Omental fat pad (tissue), 3 donors: ENCODE measurements at regions not wholly inside any gene's neighbourhood (a gene's known extent, or its start where the extent isn't known, plus 50 kb on each side); places are given as distances from the start of the nearest gene placed in this dataset.

Experiments used
- ATAC-seq: fragments of 150-250 bp; one replicate; pipeline ENCODE4 v1.9.1; 2016; ENCODE audit warnings: mild to moderate bottlenecking, moderate library complexity; ENCODE audit not compliant: low FRiP score
- DNase-seq: peaks from one replicate; pipeline ENCODE4 v3.0.0-alpha.2; 2019; ENCODE audit warnings: low spot score
- TF ChIP-seq, protein P1 (sequence below), 3 donors: fragments of 450-650 bp; IDR thresholded peaks; one replicate each; pipeline ENCODE4 v1.5.1; 2016 to 2017; ENCODE audit warnings: antibody characterized with exemption in 3 of 3, mild to moderate bottlenecking in 3 of 3, moderate library complexity in 2 of 3

DNA sequence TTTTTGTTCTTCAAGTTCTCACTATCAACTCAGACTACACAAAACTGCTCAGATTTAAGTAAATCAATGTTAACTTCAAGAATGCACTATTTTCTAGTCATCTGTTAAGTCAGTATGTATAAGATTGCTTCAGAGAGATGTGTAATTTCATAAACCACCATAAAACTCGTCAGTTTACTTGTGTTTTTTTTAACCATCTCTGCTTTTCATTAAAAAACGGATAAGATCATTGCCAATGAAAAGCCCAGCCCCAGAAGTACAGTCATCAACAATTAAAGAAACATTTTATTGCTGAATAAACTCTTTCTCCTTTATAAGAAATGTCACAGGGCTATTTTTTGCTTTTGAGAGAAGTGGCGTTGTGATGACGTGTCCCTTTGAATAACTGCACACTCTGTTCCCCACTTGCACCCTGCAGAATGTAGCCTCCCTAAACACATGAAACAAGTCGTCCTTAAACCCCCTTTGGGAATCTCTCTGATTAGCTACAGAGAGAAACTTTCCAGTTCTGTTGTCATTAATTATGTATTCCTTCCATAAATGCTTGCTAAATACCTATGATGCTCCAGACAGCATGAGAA lies 202.7 kb upstream of the FOXD3 start:
- DNase-seq (no peak), ATAC-seq (no peak)
- TF ChIP-seq, protein P1, sequence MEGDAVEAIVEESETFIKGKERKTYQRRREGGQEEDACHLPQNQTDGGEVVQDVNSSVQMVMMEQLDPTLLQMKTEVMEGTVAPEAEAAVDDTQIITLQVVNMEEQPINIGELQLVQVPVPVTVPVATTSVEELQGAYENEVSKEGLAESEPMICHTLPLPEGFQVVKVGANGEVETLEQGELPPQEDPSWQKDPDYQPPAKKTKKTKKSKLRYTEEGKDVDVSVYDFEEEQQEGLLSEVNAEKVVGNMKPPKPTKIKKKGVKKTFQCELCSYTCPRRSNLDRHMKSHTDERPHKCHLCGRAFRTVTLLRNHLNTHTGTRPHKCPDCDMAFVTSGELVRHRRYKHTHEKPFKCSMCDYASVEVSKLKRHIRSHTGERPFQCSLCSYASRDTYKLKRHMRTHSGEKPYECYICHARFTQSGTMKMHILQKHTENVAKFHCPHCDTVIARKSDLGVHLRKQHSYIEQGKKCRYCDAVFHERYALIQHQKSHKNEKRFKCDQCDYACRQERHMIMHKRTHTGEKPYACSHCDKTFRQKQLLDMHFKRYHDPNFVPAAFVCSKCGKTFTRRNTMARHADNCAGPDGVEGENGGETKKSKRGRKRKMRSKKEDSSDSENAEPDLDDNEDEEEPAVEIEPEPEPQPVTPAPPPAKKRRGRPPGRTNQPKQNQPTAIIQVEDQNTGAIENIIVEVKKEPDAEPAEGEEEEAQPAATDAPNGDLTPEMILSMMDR (IDR thresholded peaks at IDR 0.05) = no peak

DNA sequence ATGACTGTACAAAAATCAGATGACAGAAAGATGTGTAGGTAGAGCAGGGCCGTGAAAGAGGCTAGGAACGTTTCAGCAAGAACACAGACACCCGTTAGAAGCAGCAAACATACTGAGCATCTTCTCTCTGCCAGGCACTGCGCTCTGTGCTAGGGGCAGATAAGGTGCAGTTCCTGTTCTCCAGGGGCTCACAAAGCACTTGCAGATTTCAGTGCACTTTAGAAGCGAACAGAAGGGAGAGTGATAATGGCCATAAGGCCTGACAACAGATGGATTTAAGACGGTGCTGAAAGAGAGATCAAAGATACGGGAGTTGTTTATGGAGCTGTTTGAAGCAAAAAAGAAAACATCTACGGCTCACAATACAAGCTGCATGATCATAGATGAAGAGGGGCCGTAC lies 200.3 kb upstream of the FOXD3 start:
- DNase-seq (no peak), ATAC-seq (no peak)
- TF ChIP-seq, protein P1 (IDR thresholded peaks at IDR 0.05) = no peak

DNA sequence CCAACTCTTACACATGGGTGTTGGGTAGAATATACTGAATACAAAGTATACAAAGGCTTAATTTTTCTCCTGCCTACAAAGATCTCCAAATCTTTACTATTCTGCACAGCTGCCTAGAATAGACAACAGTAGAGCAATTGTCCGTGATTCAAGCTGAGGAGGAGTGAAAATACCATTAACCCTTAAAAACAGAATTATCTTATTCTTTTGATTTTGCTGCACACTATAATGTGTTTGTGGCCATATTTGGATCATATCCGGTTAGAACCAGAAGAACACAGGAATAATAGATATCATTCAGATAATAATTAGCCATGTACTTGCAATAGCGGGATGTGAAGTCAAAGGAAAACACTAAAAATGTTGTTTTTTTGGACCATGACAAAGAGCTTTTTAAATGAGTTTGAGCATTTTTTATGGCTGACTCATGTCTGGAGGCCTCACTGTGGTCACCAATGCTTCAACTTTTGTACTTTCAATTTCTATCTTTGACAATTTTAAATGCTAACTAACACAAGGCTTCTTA lies 197.6 kb upstream of the FOXD3 start:
- TF ChIP-seq, protein P1 (IDR thresholded peaks at IDR 0.05) = no peak
- DNase-seq (no peak), ATAC-seq (no peak)

DNA sequence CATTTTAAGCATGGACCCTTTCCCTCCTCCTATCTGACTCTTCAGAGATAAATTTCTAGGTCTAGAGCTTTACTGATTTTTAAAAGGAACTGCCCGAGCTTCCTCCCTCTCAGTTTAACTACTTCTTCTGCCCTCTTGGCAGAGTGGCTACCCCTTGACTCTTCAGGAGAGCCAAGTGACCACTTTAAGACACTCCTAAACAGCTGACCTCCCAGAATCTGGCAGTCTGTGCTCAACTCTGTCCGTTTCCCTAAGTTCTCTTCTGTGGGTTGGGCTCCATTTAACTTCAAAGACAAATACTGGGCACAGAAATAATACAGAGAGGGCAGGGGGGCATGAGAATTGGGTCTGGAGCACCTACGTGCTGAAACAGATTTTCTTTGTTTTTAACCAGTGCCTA lies 196.3 kb upstream of the FOXD3 start:
- DNase-seq (no peak), ATAC-seq (no peak)
- TF ChIP-seq, protein P1 (IDR thresholded peaks at IDR 0.05) = no peak

DNA sequence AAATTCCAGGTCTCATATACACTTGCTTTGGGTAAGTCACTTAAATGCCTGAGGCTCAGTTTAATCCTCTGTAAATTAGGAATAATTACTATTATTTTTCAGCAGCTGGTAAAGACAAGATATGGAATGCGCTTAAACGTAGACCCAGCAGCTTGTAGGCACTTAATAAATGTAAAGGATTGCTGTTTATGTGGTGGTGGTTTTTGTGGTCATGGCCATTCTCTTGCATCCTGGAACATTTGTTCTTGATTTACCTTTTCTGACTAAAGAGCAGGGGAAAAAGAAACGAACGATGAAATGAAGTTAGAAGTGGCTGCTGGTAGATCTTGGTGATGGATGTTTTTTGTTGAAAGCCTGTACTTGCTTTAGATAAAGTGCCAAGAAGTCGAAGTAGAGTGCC lies 195.0 kb upstream of the FOXD3 start:
- TF ChIP-seq, protein P1 (IDR thresholded peaks at IDR 0.05) = no peak
- DNase-seq (no peak), ATAC-seq (no peak)

DNA sequence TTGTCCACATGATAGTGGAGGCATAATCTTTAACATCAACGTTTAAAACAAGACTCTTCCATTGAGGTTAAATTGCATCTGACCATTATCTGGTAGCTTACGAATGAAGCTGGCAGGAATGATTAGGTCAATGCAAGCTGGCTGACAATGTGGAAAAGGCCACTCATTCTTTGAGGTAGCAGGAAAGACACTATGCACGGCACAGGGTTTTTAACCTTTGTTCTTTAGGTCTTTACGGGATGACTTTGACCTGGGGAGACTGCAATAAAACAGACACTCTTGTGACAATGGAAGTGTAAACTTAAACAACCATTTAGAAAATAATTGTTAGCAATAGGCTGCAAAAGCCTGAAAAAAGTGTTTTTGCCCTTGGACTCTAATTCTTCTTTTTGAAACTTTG lies 193.8 kb upstream of the FOXD3 start:
- ATAC-seq (no peak), DNase-seq (no peak)
- TF ChIP-seq, protein P1 (IDR thresholded peaks at IDR 0.05) = no peak

DNA sequence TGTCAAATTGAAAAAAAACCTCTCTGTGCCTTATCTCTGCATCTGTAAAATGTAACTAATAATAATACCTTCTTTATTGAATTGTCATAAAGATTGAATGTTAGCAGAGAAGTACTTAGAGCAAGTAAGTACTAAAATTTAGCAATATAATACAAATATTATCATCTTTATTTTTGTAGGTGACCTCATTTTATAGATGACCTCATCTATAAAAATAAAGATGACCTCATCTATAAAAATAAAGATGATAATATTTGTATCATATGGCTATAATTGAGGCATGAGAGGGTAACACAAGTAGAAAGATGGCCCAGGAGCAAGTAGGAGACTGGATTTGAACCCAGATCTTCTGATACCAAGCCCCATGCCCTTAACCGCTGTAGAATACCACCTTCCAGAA lies 193.2 kb upstream of the FOXD3 start:
- DNase-seq = no peak
- no peak for ATAC-seq
- TF ChIP-seq, protein P1 (IDR thresholded peaks at IDR 0.05) = no peak
